K562 (cell line): ENCODE measurements at regions not wholly inside any gene's neighbourhood (a gene's known extent, or its start where the extent isn't known, plus 50 kb on each side); places are given as distances from the start of the nearest gene placed in this dataset.

Experiments
- CBX3 ChIP-seq, 2 experiments: IDR thresholded peaks; 1 replicate in 1 of 2; 2 replicates in 1 of 2; pipeline ENCODE4 v1.6.1; 2012; ENCODE audit warnings: inconsistent platforms in 2 of 2, low read length in 2 of 2, borderline replicate concordance in 1 of 2, control low read depth in 1 of 2
- CEBPB ChIP-seq: fragments of 450-650 bp; IDR thresholded peaks from 2 replicates; pipeline ENCODE4 v1.6.1; 2016; ENCODE audit warnings: missing genetic modification characterization, missing compliant biosample characterization
- CEBPZ ChIP-seq: fragments of 150-350 bp; IDR thresholded peaks from 2 replicates; pipeline ENCODE4 v1.6.1; 2014; ENCODE audit warnings: low read depth, mild to moderate bottlenecking, low read length, borderline replicate concordance
- CHCHD3 ChIP-seq: fragments of 250-450 bp; sonication (Bioruptor Pico); IDR thresholded peaks from 2 replicates; pipeline ENCODE4 v2.1.2; 2022; ENCODE audit warnings: mild to moderate bottlenecking
- CREB3 ChIP-seq: fragments of 450-650 bp; conservative IDR thresholded peaks from 2 replicates; pipeline ENCODE4 v1.6.1; 2016; ENCODE audit warnings: missing genetic modification characterization, low read depth, mild to moderate bottlenecking, missing compliant biosample characterization, moderate library complexity
- KLF16 ChIP-seq: IDR thresholded peaks from 2 replicates; pipeline ENCODE4 v1.6.1; 2016; ENCODE audit warnings: antibody characterized with exemption
- PHF8 ChIP-seq: fragments of 200-600 bp; sonication (generic); IDR thresholded peaks from 2 replicates; pipeline ENCODE4 v1.6.1; 2012; ENCODE audit warnings: mixed run types, mild to moderate bottlenecking, inconsistent platforms, low read length, moderate library complexity, borderline replicate concordance
- POLR2A ChIP-seq: fragments of 450-650 bp; conservative IDR thresholded peaks from 2 replicates; pipeline ENCODE4 v1.6.1; 2016
- POLR2AphosphoS5 ChIP-seq: IDR thresholded peaks from 2 replicates; pipeline ENCODE4 v1.6.1; 2011; ENCODE audit warnings: mild to moderate bottlenecking, low read depth, low read length, moderate library complexity; ENCODE audit not compliant: control insufficient read depth, insufficient read depth
- RFX5 ChIP-seq: IDR thresholded peaks from 2 replicates; pipeline ENCODE4 v1.6.1; 2011; ENCODE audit warnings: low read depth, mild to moderate bottlenecking, improper control_type of control experiment, low read length
- SMC3 ChIP-seq: conservative IDR thresholded peaks from 2 replicates; pipeline ENCODE4 v1.6.1; 2011; ENCODE audit warnings: low read depth, low read length, improper control_type of control experiment; ENCODE audit not compliant: insufficient read depth
- ZNF507 ChIP-seq: conservative IDR thresholded peaks from 2 replicates; pipeline ENCODE4 v1.6.1; 2017; ENCODE audit warnings: missing genetic modification characterization, missing compliant biosample characterization
- TF ChIP-seq, protein P1 (sequence below): sonication (generic); formaldehyde crosslinking; IDR thresholded peaks from 2 replicates; pipeline ENCODE4 v1.8.1; 2023; ENCODE audit warnings: mild to moderate bottlenecking, missing genetic modification reagents
- TF ChIP-seq, protein P2 (sequence below): fragments of 250-450 bp; sonication (Bioruptor Pico); IDR thresholded peaks from 2 replicates; pipeline ENCODE4 v1.5.0; 2020; ENCODE audit warnings: mild to moderate bottlenecking, borderline replicate concordance

GRCh38 chr14:94935706-94936300 is 165.9 kb upstream of the GSC start:
- TF ChIP-seq, protein P1, sequence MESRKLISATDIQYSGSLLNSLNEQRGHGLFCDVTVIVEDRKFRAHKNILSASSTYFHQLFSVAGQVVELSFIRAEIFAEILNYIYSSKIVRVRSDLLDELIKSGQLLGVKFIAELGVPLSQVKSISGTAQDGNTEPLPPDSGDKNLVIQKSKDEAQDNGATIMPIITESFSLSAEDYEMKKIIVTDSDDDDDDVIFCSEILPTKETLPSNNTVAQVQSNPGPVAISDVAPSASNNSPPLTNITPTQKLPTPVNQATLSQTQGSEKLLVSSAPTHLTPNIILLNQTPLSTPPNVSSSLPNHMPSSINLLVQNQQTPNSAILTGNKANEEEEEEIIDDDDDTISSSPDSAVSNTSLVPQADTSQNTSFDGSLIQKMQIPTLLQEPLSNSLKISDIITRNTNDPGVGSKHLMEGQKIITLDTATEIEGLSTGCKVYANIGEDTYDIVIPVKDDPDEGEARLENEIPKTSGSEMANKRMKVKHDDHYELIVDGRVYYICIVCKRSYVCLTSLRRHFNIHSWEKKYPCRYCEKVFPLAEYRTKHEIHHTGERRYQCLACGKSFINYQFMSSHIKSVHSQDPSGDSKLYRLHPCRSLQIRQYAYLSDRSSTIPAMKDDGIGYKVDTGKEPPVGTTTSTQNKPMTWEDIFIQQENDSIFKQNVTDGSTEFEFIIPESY: no peak
- TF ChIP-seq ZNF507 (tag) (no peak), CEBPB (tag) (no peak), POLR2A (no peak), CHCHD3 (no peak), CREB3 (tag) (no peak), RFX5 (no peak), PHF8 (no peak), CBX3 (IDR thresholded peaks at IDR 0.05; ENCODE audit: borderline replicate concordance in 1 of 2, low read length in 2 of 2) (no peak), CEBPZ (no peak), KLF16 (no peak), POLR2AphosphoS5 (no peak), SMC3 (no peak)
- TF ChIP-seq, protein P2, sequence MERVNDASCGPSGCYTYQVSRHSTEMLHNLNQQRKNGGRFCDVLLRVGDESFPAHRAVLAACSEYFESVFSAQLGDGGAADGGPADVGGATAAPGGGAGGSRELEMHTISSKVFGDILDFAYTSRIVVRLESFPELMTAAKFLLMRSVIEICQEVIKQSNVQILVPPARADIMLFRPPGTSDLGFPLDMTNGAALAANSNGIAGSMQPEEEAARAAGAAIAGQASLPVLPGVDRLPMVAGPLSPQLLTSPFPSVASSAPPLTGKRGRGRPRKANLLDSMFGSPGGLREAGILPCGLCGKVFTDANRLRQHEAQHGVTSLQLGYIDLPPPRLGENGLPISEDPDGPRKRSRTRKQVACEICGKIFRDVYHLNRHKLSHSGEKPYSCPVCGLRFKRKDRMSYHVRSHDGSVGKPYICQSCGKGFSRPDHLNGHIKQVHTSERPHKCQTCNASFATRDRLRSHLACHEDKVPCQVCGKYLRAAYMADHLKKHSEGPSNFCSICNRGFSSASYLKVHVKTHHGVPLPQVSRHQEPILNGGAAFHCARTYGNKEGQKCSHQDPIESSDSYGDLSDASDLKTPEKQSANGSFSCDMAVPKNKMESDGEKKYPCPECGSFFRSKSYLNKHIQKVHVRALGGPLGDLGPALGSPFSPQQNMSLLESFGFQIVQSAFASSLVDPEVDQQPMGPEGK: no peak
